Stromal cell of bone marrow (primary cell): ENCODE measurements at regions not wholly inside any gene's neighbourhood (a gene's known extent, or its start where the extent isn't known, plus 50 kb on each side); places are given as distances from the start of the nearest gene placed in this dataset.

Experiments used
- DNase-seq: peaks from one replicate; pipeline ENCODE4 v3.0.0-alpha.2; 2012; ENCODE audit warnings: low read depth

DNA sequence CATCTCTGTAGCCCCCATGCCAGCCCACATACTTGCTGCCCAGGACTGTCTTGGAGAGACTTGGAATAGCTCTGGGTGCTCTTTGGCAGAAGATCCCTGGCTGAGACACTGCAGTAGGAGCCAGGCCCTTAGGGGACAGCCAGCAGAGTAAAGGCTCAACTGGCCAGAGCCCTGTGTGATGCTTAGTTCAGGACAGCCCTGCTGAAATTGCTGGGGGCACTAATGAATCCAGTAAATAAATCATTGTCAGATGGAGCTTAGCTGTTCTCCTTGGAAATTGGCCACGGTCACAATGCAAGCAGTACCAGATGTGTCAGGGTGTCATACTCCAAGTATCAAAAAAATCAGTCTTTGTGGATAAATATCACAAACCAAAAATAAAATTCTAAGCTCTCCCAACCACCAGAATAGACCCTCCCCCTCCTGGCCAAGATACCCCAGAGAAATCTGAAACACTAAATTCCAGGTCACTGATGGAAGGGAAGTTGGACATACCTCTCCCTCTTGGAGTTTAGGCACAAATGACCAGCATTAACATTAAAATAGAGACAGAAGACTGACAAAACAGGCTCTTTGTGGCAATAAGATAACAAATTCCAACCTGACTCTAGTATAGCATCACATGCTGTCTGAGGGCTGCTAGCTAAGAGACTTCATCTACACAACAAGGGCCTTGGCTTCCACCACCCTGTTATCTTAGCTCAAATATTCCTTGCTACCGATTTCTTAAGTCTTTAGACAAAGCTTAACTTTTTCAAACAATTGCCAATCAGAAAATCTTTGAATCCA is 83.2 kb upstream of the DNAH14 start:
- no peak for DNase-seq

DNA sequence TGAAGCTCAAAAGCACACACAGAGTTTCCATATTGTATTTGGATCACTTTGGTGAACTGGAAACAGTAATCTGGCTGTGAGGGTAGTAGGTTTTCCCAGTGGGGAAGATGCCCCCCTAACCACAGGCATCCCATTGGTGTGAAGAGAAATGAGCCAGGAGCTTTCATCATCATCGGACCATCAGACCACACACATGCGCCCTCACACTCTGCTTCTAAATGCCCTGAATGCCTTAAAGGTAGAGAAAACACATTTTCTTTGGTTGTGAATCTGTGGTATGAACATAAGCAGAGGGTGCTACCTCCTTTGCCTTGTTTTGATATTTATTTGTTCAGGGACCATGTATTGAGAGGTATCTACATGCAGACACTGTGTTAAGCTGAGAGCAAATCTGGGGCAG is 79.0 kb upstream of the DNAH14 start:
- no peak for DNase-seq

DNA sequence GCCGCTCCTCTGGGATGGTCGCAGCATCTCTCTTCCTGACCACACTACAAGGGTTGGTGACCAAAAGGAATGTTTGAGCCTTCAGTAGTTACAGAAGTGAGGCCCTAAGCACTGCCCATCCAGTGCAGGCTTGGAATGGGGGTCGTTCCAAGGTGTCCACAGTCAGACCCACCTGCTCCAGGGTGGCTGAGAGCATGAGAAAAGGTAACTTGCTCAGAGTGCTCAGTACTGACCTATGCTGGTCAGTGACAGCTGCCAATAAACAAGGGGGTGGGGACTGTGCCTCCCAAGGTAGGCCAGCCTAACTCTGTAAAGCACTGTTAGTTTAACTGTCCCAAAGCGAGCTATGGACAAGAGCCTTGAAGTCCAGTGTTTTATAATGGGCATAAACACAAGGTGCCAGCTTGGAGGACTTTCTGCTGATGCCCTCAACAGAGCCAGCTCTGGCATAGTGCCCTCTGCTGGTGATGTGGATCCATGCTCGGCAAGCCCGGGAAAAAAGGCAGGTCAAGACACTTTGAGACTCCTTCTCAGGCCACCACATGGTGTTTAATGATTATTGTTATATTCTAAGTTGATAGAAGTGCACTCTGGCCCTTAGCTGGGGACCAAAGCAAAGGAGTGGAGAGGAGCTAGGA is 78.1 kb upstream of the DNAH14 start:
- DNase-seq: peak; percentile 38

DNA sequence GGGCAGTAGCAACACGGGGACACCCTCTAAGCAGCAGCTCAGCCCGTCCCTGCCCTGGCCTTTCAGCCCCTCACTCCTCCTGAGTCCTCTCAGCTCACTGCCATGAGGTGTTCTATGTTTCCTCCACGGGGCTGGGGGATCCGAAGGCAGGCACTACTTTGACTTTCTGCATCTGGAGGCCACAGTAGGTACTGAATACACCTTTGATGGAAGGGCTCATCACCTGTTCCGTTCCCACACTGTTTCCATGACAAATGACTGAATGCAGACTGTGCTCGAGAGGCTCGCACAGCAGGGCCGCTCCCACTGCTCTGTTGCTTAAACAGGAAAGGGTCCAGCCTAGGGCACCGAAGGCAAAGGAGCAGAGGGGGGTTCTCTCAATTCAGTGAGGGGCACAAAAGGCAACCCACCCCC is 77.6 kb upstream of the DNAH14 start:
- no peak for DNase-seq

DNA sequence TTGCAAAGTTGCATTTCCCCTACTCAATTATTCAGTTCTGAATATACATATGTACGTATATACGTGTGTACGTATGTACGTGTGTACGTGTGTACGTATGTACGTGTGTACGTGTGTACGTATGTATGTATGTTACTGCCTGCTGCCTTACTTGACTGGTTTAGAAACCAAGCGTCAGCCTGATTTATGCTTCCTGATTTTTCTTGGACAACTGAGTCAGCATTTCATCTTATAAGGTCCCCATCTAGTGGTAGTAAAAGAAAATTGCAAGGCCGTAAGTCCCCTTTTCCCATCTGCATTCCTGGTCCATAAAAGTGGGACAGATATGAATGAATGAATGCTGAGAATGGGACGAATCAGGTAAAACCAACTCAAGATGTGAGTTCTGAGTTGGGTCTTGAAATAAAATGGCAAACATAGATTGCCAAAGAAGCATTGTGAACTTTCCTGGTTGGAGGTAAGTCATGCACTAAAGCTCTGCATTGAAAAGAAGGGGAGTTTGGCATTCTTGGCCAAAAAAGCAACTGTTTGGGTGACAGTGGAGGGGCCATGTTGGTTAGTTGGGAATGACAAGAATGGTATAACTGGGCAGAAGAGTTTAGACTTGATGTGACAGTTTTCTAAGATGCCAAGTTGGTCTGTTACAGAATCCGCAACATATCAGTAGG is 76.4 kb upstream of the DNAH14 start:
- DNase-seq: peak; percentile 50

DNA sequence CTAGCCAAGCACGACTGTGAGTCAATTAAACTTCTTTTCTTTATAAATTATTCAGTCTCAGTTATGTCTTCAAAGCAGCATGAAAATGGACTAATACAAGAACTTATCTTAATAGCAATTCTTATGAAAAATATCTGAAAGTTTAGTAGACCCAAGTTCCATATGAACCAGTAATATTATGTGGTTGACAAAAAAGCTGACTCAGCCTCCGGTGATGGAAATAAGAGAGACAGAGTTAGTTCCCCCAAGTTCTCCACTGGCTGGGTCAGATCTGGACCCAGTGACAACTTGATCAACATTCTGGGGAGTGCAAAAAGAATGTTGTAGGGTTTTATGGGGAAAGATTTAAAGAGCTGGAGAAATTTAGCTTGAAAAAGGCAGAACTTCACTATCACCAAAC is 72.5 kb upstream of the DNAH14 start:
- no peak for DNase-seq

DNA sequence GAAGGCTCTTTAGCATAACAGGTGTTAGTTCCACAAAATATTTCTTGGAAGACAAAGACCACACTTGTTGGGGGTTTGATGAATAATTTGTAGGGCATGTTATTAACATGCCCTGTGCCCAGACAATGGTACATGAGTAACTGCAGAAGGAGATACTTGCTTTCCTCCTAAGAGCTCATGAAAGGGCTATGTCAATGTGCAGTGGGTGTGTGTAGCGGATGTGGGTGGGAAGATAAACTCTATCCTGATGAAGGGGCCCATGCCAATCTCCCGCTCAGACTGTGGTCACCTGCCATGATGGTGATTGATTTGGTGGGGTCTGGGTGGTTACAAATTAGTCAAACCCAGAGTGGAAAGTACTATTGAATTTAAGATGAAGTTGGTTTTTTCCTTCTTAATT is 69.8 kb upstream of the DNAH14 start:
- no peak for DNase-seq

DNA sequence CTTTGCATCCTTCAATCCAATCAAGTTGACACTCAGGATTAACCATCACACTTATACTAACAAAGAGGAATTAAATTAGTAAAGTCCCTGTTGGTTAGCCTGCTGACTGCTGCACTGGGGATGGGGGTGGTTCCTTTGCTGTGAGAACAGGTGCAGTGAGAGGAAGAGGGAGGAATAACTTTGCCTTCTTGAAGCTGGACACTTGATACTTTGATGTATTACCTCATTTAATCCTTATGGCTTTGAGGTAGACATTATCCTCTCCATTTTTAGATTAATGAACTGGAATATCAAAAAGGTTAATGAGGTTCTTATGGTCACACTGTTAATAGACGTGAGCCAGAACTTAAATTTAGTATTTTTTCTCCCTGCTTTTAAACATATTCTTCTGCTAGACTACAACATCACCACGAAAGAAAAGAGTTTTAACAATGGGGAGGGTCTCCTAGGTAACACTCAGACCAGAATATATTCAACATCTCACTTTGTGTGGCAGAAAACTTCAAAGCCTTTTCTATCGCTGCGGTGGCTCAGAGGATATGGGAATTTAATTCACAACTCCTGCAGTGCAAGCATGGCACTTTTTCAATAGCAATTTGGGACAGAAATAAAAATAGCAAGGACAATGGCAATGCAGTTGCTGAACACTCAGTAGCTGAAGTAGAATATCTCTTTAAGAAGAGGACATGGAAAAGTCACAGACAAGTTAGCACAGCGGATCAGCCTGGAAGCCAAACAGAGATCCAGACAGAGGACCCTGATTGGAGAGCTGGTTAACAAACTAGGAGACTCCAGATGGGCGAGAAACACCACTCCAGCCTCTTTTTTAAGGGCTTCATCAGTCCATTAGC is 68.8 kb upstream of the DNAH14 start:
- DNase-seq: no peak

DNA sequence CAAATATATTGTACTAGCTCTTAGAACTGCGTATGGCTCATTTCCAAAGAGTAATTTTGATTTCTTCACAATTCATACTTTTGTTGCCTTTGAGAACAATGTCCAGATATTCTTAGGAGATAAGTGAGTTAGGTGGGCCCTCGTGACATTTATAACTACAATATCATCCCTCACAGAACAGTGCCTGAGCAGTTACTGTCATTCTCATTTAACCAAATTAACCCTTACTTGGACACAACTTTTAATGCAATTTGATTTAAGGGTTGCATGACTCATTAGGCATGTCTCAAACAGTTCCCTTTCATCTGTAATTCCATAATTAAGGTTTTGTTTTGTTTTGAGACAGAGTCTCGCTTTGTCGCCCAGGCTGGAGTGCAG is 68.1 kb upstream of the DNAH14 start:
- DNase-seq: no peak

DNA sequence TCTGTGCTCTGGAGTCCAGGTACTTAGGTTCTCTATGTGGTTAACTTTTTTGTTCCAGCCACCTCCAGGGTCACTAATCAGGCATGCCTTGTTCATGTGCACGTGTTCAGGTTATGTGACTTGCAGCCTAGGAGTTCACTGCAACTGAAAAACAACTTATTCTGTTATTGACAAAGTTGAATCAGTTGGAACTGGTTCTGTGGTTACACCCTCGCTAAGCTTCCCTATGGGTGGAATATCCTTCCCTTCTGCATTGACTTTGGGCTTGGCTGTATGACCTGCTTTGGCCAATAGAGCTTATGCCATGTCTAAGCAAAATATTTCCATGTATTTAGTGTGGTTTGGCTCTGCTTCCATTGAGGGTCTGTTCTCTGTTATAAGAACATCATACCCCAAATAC is 66.0 kb upstream of the DNAH14 start:
- DNase-seq: no peak

DNA sequence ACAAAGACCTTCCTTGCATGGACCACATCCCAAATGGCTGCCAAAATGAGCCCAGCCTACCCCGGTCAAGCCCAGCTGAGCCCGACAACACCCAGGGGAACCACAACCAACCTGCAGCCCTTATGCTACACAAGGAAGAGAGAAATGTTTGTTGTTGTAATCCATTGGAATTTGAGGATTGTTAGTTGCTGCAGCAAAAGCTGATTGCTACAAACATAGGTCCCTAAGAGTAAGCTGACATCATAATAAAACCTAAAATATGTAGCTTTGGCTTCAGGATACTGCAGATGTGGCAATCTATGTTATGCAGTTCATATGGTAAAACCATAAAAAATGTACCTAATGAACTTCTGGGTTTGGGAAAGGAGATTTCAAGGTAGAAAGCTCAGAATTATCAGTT is 65.5 kb upstream of the DNAH14 start:
- no peak for DNase-seq

DNA sequence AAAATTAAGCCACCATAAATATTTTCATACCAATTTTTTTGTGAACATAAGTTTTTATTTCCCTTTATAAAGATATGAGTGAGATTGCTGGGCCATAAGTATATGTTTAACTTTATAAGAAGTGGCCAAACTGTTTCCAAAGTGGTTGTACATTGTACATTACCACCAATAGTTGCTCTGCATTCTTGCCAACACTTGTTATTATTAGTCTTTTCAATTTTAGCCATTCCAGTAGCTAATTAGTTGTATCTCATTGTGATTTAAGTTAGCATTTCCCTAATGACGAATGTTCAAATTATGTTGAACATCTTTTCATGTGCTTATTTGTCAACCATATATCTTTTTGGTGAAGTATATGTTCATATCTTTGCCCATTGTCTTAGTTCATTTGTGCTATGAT is 64.0 kb upstream of the DNAH14 start:
- no peak for DNase-seq

DNA sequence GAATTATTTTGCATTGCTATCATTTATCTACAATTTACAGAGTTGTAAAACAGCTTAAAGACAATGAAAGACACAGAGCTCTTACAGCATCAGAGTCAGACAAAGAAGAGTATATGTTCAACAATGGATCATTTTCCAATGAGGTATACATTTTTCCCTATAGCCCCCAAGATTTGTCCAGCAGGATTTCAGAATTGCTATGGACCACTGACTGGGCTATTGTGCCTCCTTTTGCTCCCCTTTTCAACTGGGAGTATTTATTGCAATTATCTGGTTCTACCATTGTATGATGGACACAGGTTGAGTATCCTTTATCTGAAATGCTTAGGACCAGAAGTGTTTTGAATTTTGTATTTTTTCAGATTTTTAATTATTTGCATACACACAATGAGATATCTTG is 62.5 kb upstream of the DNAH14 start:
- DNase-seq: no peak

DNA sequence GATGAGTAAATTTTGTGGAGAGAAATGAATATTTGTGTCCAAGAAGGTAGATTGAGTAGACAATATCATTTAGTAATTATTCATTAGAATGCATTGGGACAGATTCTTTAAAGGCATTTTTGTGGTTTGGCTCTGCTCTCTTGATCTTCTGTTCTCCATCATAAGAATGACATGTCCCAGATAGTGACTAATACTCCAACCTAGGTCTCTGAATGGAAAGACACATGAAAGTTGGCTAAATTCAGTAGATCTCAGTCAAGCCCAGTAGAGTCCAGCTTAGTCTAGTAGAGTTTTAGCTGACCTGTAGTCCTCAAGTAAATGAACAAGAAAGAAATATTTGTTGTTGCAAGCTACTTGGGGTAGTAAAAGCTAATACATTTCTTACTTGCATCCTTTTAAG is 61.8 kb upstream of the DNAH14 start:
- DNase-seq: no peak

DNA sequence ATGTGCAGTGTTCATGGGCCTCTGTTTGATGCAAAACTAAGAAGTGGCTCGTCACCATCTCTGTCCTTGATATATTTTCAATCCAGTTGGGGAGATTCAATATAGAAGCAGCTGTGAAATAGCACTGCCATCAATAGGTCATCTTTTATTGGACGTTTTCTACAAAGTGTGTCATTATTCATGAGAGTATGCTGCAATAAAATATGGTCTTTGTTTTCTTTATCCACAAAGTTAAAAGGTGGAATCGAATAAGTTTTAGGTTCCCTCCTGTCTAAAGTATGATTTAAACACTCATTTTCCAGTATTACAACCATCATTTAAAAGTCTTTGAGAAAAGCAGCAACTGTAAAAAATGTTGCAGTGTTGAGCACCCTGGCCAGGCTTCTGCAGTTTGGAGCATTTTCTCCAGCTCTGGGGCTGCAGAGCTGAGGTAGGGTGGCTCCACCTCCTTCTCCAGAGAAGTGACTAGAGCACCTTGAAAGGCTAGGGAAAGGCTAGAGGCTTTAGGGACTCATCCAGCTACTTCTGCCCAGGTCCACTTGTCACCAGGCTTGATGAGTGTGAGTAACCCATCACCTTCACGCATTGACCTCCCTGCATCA is 56.5 kb upstream of the DNAH14 start:
- DNase-seq: no peak

DNA sequence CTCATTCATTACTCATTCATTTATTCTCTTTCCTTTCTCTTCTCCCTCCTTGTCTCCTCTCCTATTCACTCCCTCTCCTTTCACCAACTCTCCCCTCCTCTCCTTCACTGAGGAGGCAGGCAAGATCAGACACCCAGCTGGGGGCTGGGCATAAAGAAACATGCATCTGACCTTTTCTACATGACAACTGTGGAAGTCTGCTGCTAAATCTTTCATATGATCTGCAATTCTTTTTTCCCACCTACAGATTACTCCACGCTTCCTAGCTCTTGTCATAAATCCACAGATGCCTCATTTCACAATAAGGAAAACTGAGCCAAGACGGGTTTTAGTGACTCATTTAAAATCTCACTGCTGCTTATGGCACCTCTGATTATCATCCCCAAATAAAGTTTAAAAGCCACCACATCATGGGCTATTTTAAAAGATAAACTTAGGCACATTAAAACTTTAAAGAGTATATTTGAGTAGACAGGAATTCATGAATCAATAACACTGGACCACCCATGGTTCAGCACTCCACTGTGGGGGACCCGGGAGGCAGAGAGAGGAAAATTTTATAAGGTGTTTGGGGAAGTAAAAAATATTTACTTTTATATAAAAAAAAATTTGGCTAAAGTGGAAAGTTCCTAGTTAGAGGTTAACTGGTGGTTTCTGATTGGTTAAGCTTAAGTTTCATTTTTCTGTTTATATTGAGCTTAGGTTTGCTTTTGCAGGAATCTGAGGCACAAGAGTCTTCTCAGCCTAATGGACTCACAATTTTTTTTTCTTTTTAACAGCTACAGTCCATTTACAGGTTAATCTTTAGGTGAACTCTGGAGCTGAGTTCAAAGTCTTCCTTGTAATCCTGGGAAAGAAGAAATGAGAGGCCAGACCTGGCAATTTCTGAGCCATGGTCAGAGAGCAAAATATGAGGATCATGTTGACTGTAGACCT is 55.8 kb upstream of the DNAH14 start:
- DNase-seq: peak; percentile 68

DNA sequence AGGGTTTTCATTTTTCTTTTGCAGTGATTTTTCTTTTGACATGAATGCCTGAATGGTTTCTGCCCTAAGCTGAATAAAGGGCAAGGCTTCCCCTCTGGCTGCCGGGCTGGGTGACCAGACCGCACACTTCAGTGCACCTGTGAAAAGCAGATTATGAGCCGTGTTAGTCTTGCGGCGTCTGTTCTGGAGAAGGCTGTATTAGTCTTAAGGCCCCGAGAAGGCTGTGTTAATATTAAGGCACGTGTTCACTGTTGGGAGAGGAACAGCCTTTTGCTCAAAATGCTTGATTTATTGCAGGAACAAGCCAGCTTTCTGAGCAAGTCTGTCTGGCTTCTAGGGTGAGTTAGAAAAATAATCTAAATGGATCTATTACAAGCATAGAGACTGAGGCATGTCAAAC is 54.7 kb upstream of the DNAH14 start:
- DNase-seq: no peak

DNA sequence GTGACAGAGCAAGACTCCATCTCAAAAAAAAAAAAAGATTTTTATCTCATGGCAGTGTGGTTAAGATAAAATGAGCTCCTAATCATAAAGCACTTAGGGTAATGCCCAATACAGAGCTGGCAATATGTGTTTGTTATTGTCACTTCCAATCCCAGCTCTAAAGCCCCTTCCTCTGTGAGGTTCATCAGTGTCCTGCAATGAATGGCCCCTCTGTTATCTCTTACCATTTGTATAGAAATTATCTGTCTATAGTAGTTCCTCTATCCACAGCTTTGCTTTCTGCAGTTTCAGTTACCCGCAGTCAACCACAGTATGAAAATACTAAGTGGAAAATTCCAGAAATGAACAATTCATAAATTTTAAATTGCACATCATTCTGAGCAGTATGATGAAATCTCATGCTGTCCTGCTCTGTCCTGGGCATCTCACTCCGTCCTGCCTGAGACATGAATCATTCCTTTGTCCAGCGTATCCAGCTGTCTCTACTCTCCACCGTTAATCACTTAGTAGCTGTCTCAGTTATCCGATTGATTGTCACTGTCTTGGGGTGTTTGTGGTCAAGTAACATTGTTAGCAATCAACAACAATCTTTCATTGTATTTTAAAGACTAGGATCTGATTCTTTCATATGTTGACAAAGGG is 50.2 kb upstream of the DNAH14 start:
- DNase-seq: peak; percentile 57
